Mammary epithelial cell (primary cell): ENCODE measurements at regions not wholly inside any gene's neighbourhood (a gene's known extent, or its start where the extent isn't known, plus 50 kb on each side); places are given as distances from the start of the nearest gene placed in this dataset.

Experiments used
- EZH2 ChIP-seq: IDR thresholded peaks from 2 replicates; pipeline ENCODE4 v1.6.1; 2012; ENCODE audit warnings: low read length, inconsistent platforms, borderline replicate concordance
- TF ChIP-seq, protein P1 (sequence below), 2 donors: IDR thresholded peaks in 1 of 2; conservative IDR thresholded peaks in 1 of 2; 2 replicates each; pipeline ENCODE4 v1.5.1; 2011 to 2012; ENCODE audit warnings: inconsistent platforms in 2 of 2, low read length in 2 of 2, mild to moderate bottlenecking in 2 of 2, control low read depth in 1 of 2, low read depth in 1 of 2; ENCODE audit not compliant: insufficient read depth in 1 of 2; ENCODE audit errors: extremely low read depth in 1 of 2

DNA sequence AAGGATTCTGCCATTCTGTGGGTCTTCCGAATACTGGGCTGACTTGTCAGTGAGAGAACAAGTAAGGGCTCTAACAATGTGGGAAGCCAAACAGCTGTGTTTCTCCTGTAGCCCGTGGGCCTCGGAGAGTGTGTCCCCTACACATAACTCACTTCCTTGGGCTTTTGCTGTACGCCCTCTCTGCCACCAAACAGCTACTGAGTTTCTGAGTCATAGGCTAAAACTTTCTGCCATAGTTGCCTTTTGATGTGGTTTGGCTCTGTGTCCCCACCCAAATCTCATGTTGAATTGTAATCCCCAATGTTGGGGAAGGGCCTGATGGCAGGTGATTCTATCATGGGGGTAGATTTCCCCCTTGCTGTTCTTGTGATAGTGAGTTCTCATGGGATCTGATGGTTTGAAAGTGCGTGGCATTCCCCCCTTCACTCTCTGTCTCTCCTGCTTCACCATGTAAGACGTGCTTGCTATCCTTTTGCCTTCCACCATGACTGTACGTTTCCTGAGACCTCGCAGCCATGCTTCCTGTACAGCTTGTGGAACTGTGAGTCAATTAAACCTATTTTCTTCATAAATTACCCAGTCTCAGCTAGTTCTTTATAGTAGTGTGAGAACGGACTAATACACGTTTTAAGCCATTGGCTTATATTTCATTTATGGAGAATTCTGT lies 194.8 kb upstream of the HMCN1 start:
- TF ChIP-seq, protein P1, sequence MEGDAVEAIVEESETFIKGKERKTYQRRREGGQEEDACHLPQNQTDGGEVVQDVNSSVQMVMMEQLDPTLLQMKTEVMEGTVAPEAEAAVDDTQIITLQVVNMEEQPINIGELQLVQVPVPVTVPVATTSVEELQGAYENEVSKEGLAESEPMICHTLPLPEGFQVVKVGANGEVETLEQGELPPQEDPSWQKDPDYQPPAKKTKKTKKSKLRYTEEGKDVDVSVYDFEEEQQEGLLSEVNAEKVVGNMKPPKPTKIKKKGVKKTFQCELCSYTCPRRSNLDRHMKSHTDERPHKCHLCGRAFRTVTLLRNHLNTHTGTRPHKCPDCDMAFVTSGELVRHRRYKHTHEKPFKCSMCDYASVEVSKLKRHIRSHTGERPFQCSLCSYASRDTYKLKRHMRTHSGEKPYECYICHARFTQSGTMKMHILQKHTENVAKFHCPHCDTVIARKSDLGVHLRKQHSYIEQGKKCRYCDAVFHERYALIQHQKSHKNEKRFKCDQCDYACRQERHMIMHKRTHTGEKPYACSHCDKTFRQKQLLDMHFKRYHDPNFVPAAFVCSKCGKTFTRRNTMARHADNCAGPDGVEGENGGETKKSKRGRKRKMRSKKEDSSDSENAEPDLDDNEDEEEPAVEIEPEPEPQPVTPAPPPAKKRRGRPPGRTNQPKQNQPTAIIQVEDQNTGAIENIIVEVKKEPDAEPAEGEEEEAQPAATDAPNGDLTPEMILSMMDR (conservative IDR thresholded peaks at IDR 0.05 in 1 of 2, IDR thresholded peaks at IDR 0.05 in 1 of 2; ENCODE audit: extremely low read depth in 1 of 2, insufficient read depth in 1 of 2, low read depth in 1 of 2, low read length in 2 of 2): no peak
- no peak for TF ChIP-seq EZH2
